GM12892 (cell line): ENCODE measurements at regions not wholly inside any gene's neighbourhood (a gene's known extent, or its start where the extent isn't known, plus 50 kb on each side); places are given as distances from the start of the nearest gene placed in this dataset.

Experiments used
- POLR2A ChIP-seq: IDR thresholded peaks from 2 replicates; pipeline ENCODE4 v1.6.1; 2011; ENCODE audit warnings: low read depth, low read length, control low read depth
- POLR2AphosphoS5 ChIP-seq: IDR thresholded peaks from 2 replicates; pipeline ENCODE4 v1.6.1; 2011; ENCODE audit warnings: low read depth, low read length, control low read depth
- TAF1 ChIP-seq: IDR thresholded peaks from 2 replicates; pipeline ENCODE4 v1.6.1; 2011; ENCODE audit warnings: low read depth, mild to moderate bottlenecking, control low read depth, low read length, borderline replicate concordance

DNA sequence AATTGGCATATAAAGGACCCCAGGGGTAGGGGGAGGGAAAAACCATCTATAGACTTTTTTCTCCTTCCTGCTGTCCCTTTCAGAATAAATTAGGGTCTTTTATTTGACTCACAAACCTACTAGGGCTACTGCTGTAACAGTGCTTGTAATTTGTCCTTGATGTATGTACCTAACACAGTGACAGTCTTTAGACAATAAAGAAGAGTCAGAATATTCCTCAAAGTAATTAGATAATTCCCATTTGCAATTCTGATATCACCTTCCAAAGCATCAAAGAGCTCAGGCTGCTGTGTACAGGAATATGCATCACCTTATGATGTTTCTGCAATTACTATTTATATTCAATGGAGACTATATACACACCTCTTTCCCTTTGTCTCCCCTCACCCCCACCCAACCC, 161.7 kb downstream of the MREG start:
- no peak for TF ChIP-seq POLR2AphosphoS5
- TF ChIP-seq TAF1 = no peak
- no peak for TF ChIP-seq POLR2A
